ENCODE measurements at regions not wholly inside any gene's neighbourhood (a gene's known extent, or its start where the extent isn't known, plus 50 kb on each side); places are given as distances from the start of the nearest gene placed in this dataset.

DNA sequence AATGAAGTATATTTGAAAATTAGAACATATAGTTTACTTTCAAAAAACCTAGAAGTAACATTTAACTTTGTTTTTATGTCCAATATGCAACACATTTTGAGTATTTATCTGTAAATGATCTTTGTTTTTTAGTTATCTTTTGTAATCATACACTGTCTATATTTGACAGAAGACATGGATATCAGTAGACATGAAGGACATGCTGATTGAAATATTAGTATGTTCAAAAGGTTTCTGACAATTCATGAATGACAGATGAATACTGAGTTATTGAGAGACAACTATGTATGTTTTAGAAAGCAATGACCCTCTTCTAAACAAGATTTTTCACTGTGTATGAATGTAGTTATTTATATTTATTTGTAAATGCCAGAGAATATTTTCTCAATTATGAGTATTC lies 215.6 kb upstream of the TMEFF2 start:
- TF ChIP-seq, protein P1, sequence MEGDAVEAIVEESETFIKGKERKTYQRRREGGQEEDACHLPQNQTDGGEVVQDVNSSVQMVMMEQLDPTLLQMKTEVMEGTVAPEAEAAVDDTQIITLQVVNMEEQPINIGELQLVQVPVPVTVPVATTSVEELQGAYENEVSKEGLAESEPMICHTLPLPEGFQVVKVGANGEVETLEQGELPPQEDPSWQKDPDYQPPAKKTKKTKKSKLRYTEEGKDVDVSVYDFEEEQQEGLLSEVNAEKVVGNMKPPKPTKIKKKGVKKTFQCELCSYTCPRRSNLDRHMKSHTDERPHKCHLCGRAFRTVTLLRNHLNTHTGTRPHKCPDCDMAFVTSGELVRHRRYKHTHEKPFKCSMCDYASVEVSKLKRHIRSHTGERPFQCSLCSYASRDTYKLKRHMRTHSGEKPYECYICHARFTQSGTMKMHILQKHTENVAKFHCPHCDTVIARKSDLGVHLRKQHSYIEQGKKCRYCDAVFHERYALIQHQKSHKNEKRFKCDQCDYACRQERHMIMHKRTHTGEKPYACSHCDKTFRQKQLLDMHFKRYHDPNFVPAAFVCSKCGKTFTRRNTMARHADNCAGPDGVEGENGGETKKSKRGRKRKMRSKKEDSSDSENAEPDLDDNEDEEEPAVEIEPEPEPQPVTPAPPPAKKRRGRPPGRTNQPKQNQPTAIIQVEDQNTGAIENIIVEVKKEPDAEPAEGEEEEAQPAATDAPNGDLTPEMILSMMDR (IDR thresholded peaks at IDR 0.05 in 4 of 5, conservative IDR thresholded peaks at IDR 0.05 in 1 of 5): no peak
- TF ChIP-seq POLR2A (IDR thresholded peaks at IDR 0.05): no peak
